Ovary (tissue), 7 donors: ENCODE measurements at regions not wholly inside any gene's neighbourhood (a gene's known extent, or its start where the extent isn't known, plus 50 kb on each side); places are given as distances from the start of the nearest gene placed in this dataset.

ENCODE experiments used
- DNase-seq, 5 donors: peaks; one replicate each; pipeline ENCODE4 v3.0.0-alpha.2; 2019 to 2020
- H3K27ac ChIP-seq, 2 donors: fragments of 200-600 bp; one replicate each; pipeline versions ENCODE4 v1.5.1 to v1.8.0; 2019 to 2022
- H3K27me3 ChIP-seq: fragments of 200-600 bp; one replicate; pipeline ENCODE4 v1.8.0; 2022
- H3K36me3 ChIP-seq: fragments of 200-600 bp; sonication (generic); one replicate; pipeline ENCODE4 v1.5.1; 2019
- H3K4me1 ChIP-seq: one replicate; pipeline ENCODE4 v1.8.1; 2013; ENCODE audit warnings: mild to moderate bottlenecking, moderate library complexity; ENCODE audit not compliant: insufficient read depth
- H3K4me3 ChIP-seq: fragments of 200-600 bp; sonication (generic); one replicate; pipeline ENCODE4 v1.5.1; 2017
- H3K9me3 ChIP-seq, 2 donors: fragments of 200-600 bp in 1 of 2; sonication (generic) in 1 of 2; one replicate each; pipeline versions ENCODE4 v1.5.1 to v1.8.1; 2013 to 2019; ENCODE audit warnings: mild to moderate bottlenecking in 1 of 2, moderate library complexity in 1 of 2
- EP300 ChIP-seq: sonication (generic); formaldehyde crosslinking; IDR thresholded peaks from one replicate; pipeline ENCODE4 v1.6.1; 2017; ENCODE audit warnings: antibody characterized with exemption
- POLR2A ChIP-seq: fragments of 450-650 bp; IDR thresholded peaks from one replicate; pipeline ENCODE4 v1.6.1; 2017; ENCODE audit warnings: antibody characterized with exemption, mild to moderate bottlenecking, moderate library complexity
- WGBS, 3 donors: extraction: QIAGEN DNeasy Blood & Tissue Kit in 1 of 3; methylation state at CpG; one replicate each; pipeline versions ENCODE4 v1.1.5 to v1.1.7; 2013 to 2017; 5-methylcytosine and 5-hydroxymethylcytosine counted together
- intact Hi-C, 4 donors: fragments of 100-400 bp; cut with DNase I; formaldehyde crosslinking; loops; one replicate each; pipeline versions ENCODE4 v1.11.0 to v1.15.1; 2022 to 2023
- TF ChIP-seq, protein P1 (sequence below), 3 donors: fragments of 450-650 bp in 2 of 3; fragments of 200-600 bp in 1 of 3; IDR thresholded peaks; one replicate each; pipeline versions ENCODE4 v1.5.1 to v1.8.0; 2016 to 2022; ENCODE audit warnings: antibody characterized with exemption in 3 of 3, mild to moderate bottlenecking in 1 of 3
- donor health status: DM: no; HTN: no; CAD: no; lungs with moderate emphysema.
- donor health status: DM: no; HTN: no; CAD: no.
- donor health status: Bipolar disorder and iron deficiency.
- donor health status: DM: no; HTN: no; CAD: no.
- donor health status: DM: yes; HTN: yes; CAD: no.

DNA sequence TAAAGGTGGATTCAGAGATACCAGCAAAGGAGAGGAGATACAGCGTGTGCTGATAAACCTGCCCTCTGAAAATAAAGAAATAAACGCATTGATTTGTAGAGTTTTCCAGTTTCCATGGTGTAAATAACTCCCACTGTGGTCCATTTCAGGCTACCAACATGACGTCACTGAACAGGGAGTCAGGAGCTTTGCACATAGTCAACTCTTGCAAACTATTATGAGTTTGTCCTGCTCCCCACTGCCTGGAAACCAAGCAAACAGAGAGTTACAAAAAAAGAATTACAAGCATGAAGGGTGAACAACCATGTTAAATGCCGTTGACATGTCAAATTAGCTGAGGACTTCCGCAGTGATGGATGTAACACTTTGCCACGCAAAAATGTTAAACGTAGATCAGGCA lies 70.4 kb upstream of the GATA2 start:
- Histone ChIP-seq H3K27me3 (no peaks in the 10 kb centered on the region), H3K27ac (no peak overlapping the region), H3K36me3 (no peaks in the 10 kb centered on the region), H3K9me3 (no peaks in the 10 kb centered on the region), H3K4me3 (no peak overlapping the region), H3K4me1 (no peaks in the 10 kb centered on the region)
- no peak for TF ChIP-seq POLR2A
- TF ChIP-seq, protein P1, sequence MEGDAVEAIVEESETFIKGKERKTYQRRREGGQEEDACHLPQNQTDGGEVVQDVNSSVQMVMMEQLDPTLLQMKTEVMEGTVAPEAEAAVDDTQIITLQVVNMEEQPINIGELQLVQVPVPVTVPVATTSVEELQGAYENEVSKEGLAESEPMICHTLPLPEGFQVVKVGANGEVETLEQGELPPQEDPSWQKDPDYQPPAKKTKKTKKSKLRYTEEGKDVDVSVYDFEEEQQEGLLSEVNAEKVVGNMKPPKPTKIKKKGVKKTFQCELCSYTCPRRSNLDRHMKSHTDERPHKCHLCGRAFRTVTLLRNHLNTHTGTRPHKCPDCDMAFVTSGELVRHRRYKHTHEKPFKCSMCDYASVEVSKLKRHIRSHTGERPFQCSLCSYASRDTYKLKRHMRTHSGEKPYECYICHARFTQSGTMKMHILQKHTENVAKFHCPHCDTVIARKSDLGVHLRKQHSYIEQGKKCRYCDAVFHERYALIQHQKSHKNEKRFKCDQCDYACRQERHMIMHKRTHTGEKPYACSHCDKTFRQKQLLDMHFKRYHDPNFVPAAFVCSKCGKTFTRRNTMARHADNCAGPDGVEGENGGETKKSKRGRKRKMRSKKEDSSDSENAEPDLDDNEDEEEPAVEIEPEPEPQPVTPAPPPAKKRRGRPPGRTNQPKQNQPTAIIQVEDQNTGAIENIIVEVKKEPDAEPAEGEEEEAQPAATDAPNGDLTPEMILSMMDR (IDR thresholded peaks at IDR 0.05), result no peak
- no peak for TF ChIP-seq EP300
- intact Hi-C loops, result no loop called here
- WGBS, 3 donors, result 55 to 61% (median 61%) methylated on average over 7 of the region's 7 CpGs
- DNase-seq, result no peak

GRCh38 chr3:128561504-128561903 lies 68.5 kb upstream of the GATA2 start:
- intact Hi-C loops, result no loop called here
- DNase-seq, result no peak
- H3K4me3 ChIP-seq, result no peak overlapping the region
- no peak overlapping the region for H3K27ac ChIP-seq
- TF ChIP-seq, protein P1 (IDR thresholded peaks at IDR 0.05), result no peak
- TF ChIP-seq POLR2A, result no peak
- TF ChIP-seq EP300, result no peak
- WGBS, 3 donors, result 43 to 69% (median 57%) methylated on average over 2 of the region's 2 CpGs
- H3K4me1 ChIP-seq, result no peaks in the 10 kb centered on the region
- no peaks in the 10 kb centered on the region for H3K36me3 ChIP-seq
- H3K9me3 ChIP-seq, result no peaks in the 10 kb centered on the region
- H3K27me3 ChIP-seq, result no peaks in the 10 kb centered on the region

- WGBS, 3 donors, result 84 to 90% (median 89%) methylated on average over 12 of the region's 12 CpGs
Measured at GRCh38 chr3:128560768-128561167, 67.8 kb upstream of the GATA2 start.

DNA sequence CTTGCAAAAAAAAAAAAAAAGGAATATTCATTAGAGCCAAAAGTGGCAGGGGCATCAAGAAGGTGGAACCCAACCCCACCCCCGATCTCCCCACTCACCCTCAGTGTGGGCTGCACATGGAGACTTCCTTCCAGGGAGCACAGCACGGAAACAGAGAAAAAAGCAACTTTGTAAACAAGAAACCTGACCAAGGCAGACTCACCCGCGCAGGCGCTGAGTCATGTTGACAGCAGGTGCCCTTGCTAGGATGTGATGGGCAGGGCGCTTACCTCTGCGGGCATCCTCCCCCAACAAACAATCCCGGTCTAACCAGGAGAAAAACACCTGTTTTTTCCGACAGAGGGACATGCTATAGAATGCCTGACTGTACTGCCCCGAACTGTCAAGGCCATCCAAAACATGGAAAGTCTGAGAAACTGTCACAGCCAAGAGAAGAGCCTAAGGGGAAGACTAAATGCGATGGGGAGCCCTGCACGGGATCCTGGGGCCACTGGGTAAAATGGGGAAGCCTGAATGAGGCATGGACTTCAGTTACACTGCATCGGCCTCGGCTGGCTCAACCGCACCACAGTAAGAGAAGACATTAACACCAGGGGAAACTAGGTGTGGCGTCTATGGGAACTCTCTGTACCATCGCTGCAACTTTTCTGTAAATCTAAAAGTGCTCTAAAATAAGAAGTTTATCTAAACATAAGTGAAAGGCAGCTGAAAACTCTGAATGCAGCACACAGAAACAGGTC lies 66.7 kb upstream of the GATA2 start:
- Histone ChIP-seq H3K27me3 (no peaks in the 10 kb centered on the region), H3K27ac (no peak overlapping the region), H3K4me1 (no peaks in the 10 kb centered on the region), H3K4me3 (no peak overlapping the region), H3K36me3 (no peaks in the 10 kb centered on the region), H3K9me3 (no peaks in the 10 kb centered on the region)
- no peak for TF ChIP-seq POLR2A
- no peak for TF ChIP-seq EP300
- no peak for DNase-seq
- intact Hi-C loops, result no loop called here
- 40 to 61% (median 46%) methylated on average over 17 of the region's 17 CpGs for WGBS, 3 donors

More at GRCh38 chr3:128560768-128561167, 67.8 kb upstream of the GATA2 start:
- Histone ChIP-seq H3K4me1 (no peaks in the 10 kb centered on the region), H3K4me3 (no peak overlapping the region), H3K27ac (no peak overlapping the region), H3K27me3 (no peaks in the 10 kb centered on the region), H3K36me3 (no peaks in the 10 kb centered on the region), H3K9me3 (no peaks in the 10 kb centered on the region)
- no peak for DNase-seq
- intact Hi-C loops, result no loop called here
- TF ChIP-seq, protein P1 (IDR thresholded peaks at IDR 0.05), result no peak
- TF ChIP-seq EP300, result no peak
- TF ChIP-seq POLR2A, result no peak

- no peak overlapping the region for H3K4me3 ChIP-seq
- H3K9me3 ChIP-seq, result no peaks in the 10 kb centered on the region
- no peak for DNase-seq
- H3K36me3 ChIP-seq, result no peaks in the 10 kb centered on the region
- WGBS, 3 donors, result 86 to 88% (median 88%) methylated on average over 7 of the region's 7 CpGs
- intact Hi-C loops, result no loop called here
- H3K27ac ChIP-seq, result no peak overlapping the region
- no peaks in the 10 kb centered on the region for H3K4me1 ChIP-seq
- no peak for TF ChIP-seq POLR2A
- TF ChIP-seq, protein P1 (IDR thresholded peaks at IDR 0.05), result no peak
- TF ChIP-seq EP300, result no peak
- H3K27me3 ChIP-seq, result no peaks in the 10 kb centered on the region
Measured at GRCh38 chr3:128557531-128558280, 64.7 kb upstream of the GATA2 start.
